ENCODE measurements at regions not wholly inside any gene's neighbourhood (a gene's known extent, or its start where the extent isn't known, plus 50 kb on each side); places are given as distances from the start of the nearest gene placed in this dataset.

DNA sequence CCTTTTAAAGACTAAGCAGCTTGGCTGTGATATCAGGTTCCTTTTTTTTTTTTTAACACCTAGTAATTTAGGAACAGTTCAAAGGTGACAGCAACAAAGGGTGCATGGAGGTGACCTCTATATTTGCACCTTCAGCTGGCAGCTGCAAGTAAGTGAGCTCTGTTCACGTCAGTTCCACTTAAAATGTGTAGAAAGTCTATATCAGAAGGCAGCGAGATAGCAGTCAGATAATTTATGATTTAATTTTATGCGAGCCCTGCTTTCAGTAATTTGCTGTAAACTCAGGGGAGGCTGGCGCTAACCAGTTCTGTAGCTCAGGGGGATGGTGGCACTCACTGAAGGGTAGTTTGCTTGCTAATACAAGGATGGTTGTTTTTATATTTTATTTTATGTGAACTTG, 602.8 kb upstream of the MMS22L start:
- no peak for TF ChIP-seq POLR2A (IDR thresholded peaks at IDR 0.05)
- no peak for TF ChIP-seq POLR2AphosphoS5 (IDR thresholded peaks at IDR 0.05)

Data from sigmoid colon (tissue), 4 donors.